ENCODE measurements at regions not wholly inside any gene's neighbourhood (a gene's known extent, or its start where the extent isn't known, plus 50 kb on each side); places are given as distances from the start of the nearest gene placed in this dataset.

DNA sequence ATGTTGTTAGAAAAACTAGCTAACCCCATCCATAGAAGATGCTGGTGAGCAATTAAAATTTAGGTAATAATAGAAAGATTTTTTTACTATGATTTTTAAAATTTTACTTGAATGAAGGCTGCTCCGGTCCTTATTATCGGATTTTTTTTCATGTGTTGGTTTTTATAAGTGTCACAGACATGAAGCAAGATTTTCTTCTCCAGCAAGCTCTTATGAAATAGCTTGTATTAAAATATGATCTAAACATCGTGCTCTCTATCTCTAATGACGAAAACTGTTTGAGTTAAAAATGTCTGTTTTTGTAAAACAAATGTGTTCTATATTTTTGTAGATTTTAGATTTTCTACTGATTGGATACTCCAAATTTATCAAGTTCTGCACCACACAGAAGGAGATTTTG lies 339.6 kb downstream of the ZNF536 start:
- Histone ChIP-seq H3K36me3 (replicated peaks; ENCODE audit: control insufficient read depth, insufficient read depth, low read length) (no peaks in the 10 kb centered on the region), H3K27me3 (ENCODE audit: control insufficient read depth, insufficient read depth, low read length) (no peaks in the 10 kb centered on the region), H3K4me3 (ENCODE audit: insufficient read depth, low read depth, low read length) (no peak overlapping the region)
- DNase-seq, result no peak

DNA sequence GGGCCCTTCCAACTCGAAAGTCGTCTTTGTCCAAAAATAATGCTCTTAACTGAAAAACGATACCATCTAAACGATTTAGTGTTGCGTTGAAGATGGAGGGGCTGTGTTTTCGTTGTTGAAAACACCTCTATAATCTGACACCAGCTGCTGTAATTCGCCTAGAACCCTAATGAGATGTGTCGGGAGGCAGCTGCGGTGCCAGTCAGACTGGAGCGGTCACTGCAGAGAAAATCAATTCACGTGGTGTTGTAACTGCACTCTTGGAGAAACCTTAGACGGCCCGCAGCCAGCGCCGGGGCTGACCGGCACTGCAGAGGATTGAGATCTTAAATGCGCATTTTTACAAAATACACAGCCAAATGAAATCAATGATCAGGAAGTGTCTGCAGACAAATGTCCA lies 339.1 kb downstream of the ZNF536 start:
- Histone ChIP-seq H3K27me3 (ENCODE audit: control insufficient read depth, insufficient read depth, low read length) (no peaks in the 10 kb centered on the region), H3K4me3 (ENCODE audit: insufficient read depth, low read depth, low read length) (no peak overlapping the region), H3K36me3 (replicated peaks; ENCODE audit: control insufficient read depth, insufficient read depth, low read length) (no peaks in the 10 kb centered on the region)
- no peak for DNase-seq

DNA sequence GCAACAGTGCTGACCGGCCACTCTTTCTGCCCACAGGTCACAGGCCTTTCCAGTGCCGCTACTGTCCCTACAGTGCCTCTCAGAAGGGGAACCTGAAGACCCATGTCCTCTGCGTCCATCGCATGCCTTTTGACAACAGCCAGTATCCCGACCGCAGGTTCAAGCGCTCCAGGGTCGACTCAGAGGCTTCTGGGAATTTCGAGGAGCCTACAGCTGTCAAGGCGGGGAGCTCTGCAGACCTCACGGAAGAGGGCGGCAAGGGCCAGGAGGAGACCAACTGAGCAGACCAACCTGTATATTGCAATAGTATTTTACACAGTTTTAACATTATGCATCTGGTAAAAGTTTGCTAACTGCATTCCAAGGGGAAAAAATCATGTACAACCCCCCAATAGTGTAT lies 338.5 kb downstream of the ZNF536 start:
- DNase-seq, result no peak
- no peaks in the 10 kb centered on the region for H3K36me3 ChIP-seq (replicated peaks; ENCODE audit: control insufficient read depth, insufficient read depth, low read length)
- H3K4me3 ChIP-seq (ENCODE audit: insufficient read depth, low read depth, low read length), result no peak overlapping the region
- H3K27me3 ChIP-seq (ENCODE audit: control insufficient read depth, insufficient read depth, low read length), result no peaks in the 10 kb centered on the region

DNA sequence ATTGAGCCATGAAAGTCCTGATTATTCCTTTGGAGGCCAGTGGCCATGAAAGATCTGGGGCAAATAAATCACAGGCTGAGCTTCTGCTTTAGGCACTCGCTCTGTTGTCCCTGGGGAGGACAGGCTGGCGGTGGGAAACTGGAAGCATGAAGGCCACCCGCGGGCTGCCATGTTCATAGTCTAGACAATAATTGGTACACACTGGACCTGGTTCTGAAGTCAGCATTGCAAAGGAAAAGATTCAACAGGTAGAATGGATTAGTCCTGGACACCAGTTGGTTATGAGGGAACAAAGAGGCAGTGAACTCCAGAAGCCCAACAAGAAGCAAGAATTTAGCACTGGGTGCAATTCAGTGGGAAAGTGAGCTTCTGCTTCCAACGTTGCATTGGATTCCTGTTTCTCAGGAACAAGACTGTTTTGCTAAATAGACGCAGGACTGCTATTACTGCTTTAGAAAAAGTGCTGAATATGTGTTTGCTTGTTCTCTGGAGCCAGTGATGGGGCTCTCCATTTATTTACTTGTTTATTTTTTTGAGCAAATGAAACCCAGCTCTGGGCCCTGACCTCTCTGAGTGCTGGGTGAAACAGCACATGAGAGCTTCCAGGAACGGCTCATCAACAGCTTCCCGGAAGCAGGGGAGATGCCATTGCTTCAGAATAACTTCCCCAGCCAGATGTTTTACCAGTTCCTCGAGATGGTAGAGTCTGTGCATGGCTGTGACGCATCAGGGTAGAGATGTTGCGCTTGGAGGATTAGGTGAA lies 336.4 kb downstream of the ZNF536 start:
- no peak overlapping the region for H3K4me3 ChIP-seq (ENCODE audit: insufficient read depth, low read depth, low read length)
- no peak for DNase-seq
- no peaks in the 10 kb centered on the region for H3K27me3 ChIP-seq (ENCODE audit: control insufficient read depth, insufficient read depth, low read length)
- H3K36me3 ChIP-seq (replicated peaks; ENCODE audit: control insufficient read depth, insufficient read depth, low read length), result no peaks in the 10 kb centered on the region

DNA sequence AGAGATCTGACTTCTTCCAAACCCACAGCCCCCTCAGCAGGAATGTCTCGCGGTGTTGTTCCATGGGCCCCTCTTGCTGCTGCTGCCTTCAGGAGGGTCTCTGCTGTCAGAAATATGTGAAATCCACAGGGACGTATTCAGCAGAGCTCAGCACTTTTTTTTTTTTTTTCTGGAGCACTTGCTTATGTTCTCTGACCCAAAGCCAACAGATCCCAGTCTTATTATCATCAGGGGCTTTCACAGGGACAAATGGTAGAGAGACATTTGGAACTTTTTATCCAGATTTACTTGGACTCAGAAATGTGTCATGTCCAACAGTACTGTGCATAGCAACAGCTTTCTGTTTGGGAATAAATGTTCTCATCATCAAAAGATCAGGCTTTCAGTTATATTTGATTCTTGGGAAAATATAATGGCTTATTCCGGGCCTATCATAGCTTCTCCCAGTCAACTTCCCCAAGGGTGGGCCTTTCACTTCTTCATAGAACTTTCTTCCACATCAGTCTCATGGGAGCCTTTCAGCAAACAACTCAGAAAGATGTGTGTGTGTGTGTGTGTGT lies 332.7 kb downstream of the ZNF536 start:
- no peak for DNase-seq
- H3K4me3 ChIP-seq (ENCODE audit: insufficient read depth, low read depth, low read length), result no peak overlapping the region
- H3K27me3 ChIP-seq (ENCODE audit: control insufficient read depth, insufficient read depth, low read length), result no peaks in the 10 kb centered on the region
- H3K36me3 ChIP-seq (replicated peaks; ENCODE audit: control insufficient read depth, insufficient read depth, low read length), result no peaks in the 10 kb centered on the region

DNA sequence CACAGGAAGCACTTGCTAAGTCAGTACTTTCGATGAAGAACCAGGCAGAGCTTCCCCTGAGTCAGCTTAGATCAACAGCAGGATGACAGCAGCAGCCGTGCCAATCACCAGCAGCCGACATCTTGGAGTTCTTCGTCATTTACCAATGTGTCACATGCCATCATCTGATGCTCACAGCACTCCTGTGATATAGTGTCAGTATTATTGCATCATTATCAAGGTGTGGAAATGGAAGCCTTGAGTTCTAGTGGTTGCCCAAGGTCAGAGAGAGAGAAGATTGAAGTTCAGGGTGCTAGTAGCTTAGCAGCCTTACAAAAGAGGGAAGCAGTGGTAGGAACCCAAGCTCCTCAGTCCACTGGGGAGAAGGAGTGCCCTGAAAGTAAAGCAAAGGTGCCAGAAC lies 331.5 kb downstream of the ZNF536 start:
- Histone ChIP-seq H3K27me3 (ENCODE audit: control insufficient read depth, insufficient read depth, low read length) (no peaks in the 10 kb centered on the region), H3K36me3 (replicated peaks; ENCODE audit: control insufficient read depth, insufficient read depth, low read length) (no peaks in the 10 kb centered on the region)
- no peak for DNase-seq

DNA sequence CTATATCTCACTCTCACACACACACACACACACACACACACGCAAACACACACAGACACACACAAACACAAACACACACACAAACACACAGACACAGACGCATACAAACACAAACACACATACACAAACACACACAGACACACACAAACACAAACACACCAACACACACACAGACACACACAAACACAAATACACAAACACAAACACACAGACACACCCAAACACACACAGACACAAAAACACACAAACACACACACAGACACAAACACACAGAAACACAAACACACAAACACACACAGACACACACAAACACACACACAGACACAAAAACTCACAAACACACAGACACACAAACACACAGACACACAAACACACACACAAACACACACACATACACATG lies 329.0 kb downstream of the ZNF536 start:
- DNase-seq, result no peak
- H3K4me3 ChIP-seq (ENCODE audit: insufficient read depth, low read depth, low read length), result no peak overlapping the region
- no peaks in the 10 kb centered on the region for H3K36me3 ChIP-seq (replicated peaks; ENCODE audit: control insufficient read depth, insufficient read depth, low read length)
- H3K27me3 ChIP-seq (ENCODE audit: control insufficient read depth, insufficient read depth, low read length), result no peaks in the 10 kb centered on the region

More for the DNA sequence above, 331.5 kb downstream of the ZNF536 start:
- H3K4me3 ChIP-seq (ENCODE audit: insufficient read depth, low read depth, low read length), result no peak overlapping the region

DNA sequence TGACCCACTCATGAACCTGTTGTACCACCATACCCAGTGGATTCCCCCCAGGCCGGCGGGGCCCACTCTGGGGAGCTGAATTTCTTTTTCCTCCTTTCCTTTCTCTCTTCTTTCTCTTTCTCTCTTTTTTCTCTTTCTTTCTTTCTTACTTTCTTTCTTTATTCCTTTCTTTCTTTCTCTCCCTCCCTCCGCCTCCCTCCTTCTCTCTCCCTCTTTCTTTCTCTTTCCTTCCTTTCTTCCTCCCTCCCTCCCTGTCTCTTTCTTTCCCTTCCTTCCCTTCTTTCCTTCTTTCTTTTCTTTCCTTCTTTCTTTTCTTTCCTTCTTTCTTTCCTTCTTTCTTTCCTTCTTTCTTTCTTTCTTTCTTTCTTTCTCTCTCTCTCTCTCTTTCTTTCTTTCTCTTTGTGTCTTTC lies 327.7 kb downstream of the ZNF536 start:
- H3K36me3 ChIP-seq (replicated peaks; ENCODE audit: control insufficient read depth, insufficient read depth, low read length), result no peaks in the 10 kb centered on the region
- DNase-seq, result no peak
- no peaks in the 10 kb centered on the region for H3K27me3 ChIP-seq (ENCODE audit: control insufficient read depth, insufficient read depth, low read length)
- no peak overlapping the region for H3K4me3 ChIP-seq (ENCODE audit: insufficient read depth, low read depth, low read length)

DNA sequence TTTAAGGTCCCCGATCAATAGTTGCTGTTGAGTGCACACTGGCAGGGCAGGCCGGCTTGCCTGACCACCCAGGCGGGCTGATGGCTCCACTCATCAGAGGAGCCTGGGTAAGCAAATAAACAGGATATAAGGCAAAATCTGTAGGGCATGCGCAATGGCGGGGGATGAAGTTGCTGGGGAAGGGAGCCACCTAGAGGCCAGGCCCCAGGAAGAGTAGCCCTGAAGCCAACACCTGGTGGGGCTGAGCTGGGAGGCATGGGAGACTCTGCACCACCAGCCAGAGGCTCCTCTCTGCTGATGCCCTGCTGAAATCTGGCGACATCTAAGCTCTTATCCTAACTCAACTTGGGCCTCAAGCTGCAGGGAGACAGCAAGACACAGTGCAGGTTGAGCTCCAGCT lies 324.3 kb downstream of the ZNF536 start:
- H3K4me3 ChIP-seq (ENCODE audit: insufficient read depth, low read depth, low read length), result no peak overlapping the region
- DNase-seq, result peak; percentile 96
- H3K27me3 ChIP-seq (ENCODE audit: control insufficient read depth, insufficient read depth, low read length), result no peaks in the 10 kb centered on the region
- H3K36me3 ChIP-seq (replicated peaks; ENCODE audit: control insufficient read depth, insufficient read depth, low read length), result no peaks in the 10 kb centered on the region

DNA sequence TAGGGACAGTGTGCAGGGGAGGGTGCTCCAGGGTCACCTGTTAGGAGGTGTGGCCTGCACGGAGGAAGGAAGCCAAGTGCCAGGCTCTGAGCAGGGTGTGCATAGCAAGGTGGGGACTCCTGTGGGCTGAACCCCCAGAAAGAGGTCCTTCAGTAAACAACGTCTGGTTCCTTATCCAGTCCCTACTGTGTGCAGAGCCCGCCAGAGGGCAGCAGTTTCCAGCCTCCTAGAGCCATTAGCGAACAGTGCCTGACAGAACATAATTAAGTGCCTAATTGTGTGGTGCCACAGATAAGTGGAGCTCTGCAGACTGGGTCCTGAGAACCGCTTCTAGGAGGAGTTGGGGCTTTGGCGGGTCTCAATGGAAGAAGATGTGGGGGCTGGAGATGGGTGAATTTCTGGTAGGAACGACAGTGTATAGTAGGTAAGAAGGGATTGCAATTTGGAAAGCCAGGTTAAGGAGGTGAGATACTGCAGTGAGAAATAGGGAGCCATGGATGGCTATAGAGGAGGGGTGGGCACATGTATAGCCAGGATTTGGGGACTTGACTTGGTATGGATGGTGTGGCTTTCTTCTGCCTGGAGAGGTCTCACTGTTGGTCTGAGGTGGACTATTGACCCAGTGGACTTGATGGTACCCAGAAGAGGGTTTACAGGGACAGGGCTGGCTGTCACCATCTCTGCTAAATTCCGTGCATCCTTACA lies 323.1 kb downstream of the ZNF536 start:
- Histone ChIP-seq H3K36me3 (replicated peaks; ENCODE audit: control insufficient read depth, insufficient read depth, low read length) (no peaks in the 10 kb centered on the region), H3K27me3 (ENCODE audit: control insufficient read depth, insufficient read depth, low read length) (no peaks in the 10 kb centered on the region), H3K4me3 (ENCODE audit: insufficient read depth, low read depth, low read length) (no peak overlapping the region)
- DNase-seq, result peak; percentile 78

DNA sequence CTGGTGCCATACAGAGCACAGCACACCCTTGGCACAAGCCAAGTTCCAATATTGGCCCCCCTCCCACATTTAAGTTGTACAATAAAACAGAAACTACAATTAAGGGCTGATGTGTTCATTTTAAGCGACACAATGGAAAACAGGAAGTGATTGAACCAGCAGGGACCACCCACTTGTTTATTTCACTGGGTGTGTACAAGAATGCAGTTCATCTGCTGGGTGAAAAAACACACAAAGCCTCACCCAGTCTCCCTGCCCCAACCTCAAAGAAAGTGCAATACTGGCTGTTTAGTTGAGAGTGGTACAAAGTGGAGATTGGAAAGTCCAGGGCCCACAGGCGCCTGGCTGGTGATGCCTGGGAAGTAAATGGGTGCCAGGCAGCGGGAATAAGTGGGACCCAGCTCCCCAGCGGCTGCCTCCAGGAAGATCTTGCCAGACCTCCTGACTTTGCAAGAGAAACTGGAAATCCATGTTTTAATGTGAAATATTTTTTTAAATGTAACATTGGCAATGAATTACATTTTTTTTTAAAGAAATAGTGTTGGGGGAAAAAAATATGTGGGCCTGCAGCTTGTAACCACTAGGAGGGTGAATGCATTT lies 322.1 kb downstream of the ZNF536 start:
- Histone ChIP-seq H3K4me3 (ENCODE audit: insufficient read depth, low read depth, low read length) (no peak overlapping the region), H3K36me3 (replicated peaks; ENCODE audit: control insufficient read depth, insufficient read depth, low read length) (no peaks in the 10 kb centered on the region), H3K27me3 (ENCODE audit: control insufficient read depth, insufficient read depth, low read length) (no peaks in the 10 kb centered on the region)
- no peak for DNase-seq

DNA sequence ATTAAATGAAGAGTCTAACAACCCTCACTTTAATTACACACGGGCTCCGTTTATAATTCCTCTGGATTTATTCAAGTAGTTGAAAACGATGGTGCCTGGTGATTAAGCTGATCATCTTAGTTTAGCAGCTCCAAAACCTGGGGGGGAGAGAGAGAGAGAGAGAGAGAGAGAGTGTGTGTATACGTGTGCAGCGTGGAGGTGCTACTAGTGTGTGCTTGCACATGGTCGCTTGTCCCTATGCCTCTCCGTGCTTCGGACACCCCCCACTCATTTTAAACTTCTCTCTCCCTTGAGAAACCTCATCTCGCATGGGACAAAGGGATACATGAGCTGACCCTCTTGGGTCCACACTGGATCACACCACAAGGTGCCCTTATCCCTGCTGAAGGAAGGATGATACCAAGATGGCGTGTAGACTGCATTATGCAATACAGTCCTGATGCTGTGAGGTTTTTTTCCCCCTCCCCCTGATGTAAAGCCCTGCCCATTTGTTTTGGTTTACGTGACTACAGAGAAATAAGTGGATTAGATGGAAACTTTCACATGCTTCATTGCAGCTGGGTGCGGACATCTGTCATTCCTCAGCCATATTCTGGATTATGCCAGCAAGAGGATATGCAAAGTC lies 320.8 kb downstream of the ZNF536 start:
- Histone ChIP-seq H3K4me3 (ENCODE audit: insufficient read depth, low read depth, low read length) (no peak overlapping the region), H3K27me3 (ENCODE audit: control insufficient read depth, insufficient read depth, low read length) (no peaks in the 10 kb centered on the region), H3K36me3 (replicated peaks; ENCODE audit: control insufficient read depth, insufficient read depth, low read length) (no peaks in the 10 kb centered on the region)
- no peak for DNase-seq

DNA sequence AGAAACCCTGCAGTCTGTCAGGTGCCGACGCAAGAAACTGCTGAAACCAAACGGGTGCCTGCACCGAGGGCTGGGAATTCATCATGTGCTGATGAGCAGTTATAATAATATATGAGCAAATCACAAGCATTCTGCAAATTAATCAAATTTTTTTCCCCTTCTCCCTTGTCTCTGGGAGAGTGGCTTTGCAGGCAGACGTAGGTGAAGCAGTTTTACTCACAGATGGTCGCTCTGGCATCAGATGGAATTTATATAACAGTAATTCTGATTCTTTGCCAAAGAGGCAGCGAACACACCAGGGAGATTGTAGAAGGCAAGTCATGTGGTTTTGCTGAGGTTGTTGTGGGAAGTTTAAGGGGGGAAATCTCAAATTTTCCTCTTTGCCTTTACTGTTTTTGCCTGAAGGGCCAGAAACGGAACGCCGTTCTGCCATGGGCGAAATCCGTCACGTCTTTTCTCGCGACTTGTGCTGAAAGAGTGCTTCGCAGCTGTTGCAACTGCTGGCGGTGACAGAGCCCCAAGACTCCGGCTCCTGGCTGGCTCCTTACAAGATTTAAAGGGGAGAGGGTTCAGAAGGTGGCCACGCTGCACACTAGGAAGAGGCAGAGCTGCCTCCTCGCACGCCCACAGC lies 320.1 kb downstream of the ZNF536 start:
- H3K36me3 ChIP-seq (replicated peaks; ENCODE audit: control insufficient read depth, insufficient read depth, low read length), result no peaks in the 10 kb centered on the region
- no peak for DNase-seq
- no peaks in the 10 kb centered on the region for H3K27me3 ChIP-seq (ENCODE audit: control insufficient read depth, insufficient read depth, low read length)
- no peak overlapping the region for H3K4me3 ChIP-seq (ENCODE audit: insufficient read depth, low read depth, low read length)

DNA sequence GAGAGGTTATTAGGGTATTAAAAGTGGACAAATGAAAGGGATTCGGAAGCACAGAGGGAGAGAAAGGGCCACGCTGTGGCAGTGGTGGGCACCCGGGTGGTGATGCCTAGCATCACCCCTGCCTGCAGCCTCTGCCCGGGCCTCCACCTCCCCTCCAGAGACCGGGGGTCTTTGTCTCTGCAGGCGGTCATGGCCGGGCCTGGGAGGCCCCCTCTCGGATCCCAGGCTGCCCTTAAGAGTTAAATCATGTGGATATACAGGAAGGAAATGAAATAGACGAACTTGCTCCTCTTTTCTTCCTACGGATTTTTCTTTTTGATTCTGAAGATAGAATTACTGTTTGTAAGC lies 319.6 kb downstream of the ZNF536 start:
- no peak overlapping the region for H3K4me3 ChIP-seq (ENCODE audit: insufficient read depth, low read depth, low read length)
- H3K36me3 ChIP-seq (replicated peaks; ENCODE audit: control insufficient read depth, insufficient read depth, low read length), result no peaks in the 10 kb centered on the region
- DNase-seq, result no peak
- no peaks in the 10 kb centered on the region for H3K27me3 ChIP-seq (ENCODE audit: control insufficient read depth, insufficient read depth, low read length)
